ENCODE measurements at regions not wholly inside any gene's neighbourhood (a gene's known extent, or its start where the extent isn't known, plus 50 kb on each side); places are given as distances from the start of the nearest gene placed in this dataset.
A peak's percentile ranks its signal among the peaks of the same experiment; 100 is the strongest.

GRCh38 chr18:6465281-6465680 lies 50.6 kb upstream of the L3MBTL4 start:
- Histone ChIP-seq H3K4me1 (ENCODE audit: control insufficient read depth in 2 of 2, insufficient read depth in 2 of 2, low read length in 2 of 2) (no peaks in the 10 kb centered on the region), H3K27ac (ENCODE audit: low read depth in 1 of 2, low read length in 1 of 2) (no peak overlapping the region), H3K36me3 (ENCODE audit: control insufficient read depth in 2 of 2, insufficient read depth in 2 of 2, low read length in 1 of 2) (no peaks in the 10 kb centered on the region), H3K4me3 (ENCODE audit: low read length in 2 of 2) (no peak overlapping the region), H3K9me3 (ENCODE audit: control insufficient read depth in 2 of 2, insufficient read depth in 1 of 2, low read length in 1 of 2) (no peaks in the 10 kb centered on the region), H3K27me3 (ENCODE audit: control insufficient read depth in 2 of 2, insufficient read depth in 1 of 2, low read length in 1 of 2) (no peaks in the 10 kb centered on the region)
- 84% methylated on average over 1 of the region's 1 CpG for WGBS
- DNase-seq (ENCODE audit: low read depth in 6 of 9, low spot score in 9 of 9): no peak

GRCh38 chr18:6476190-6476589 lies 61.5 kb upstream of the L3MBTL4 start:
- 98% methylated on average over 1 of the region's 1 CpG for WGBS
- no peak overlapping the region for H3K4me3 ChIP-seq (ENCODE audit: low read length in 2 of 2)
- H3K4me1 ChIP-seq (ENCODE audit: control insufficient read depth in 2 of 2, insufficient read depth in 2 of 2, low read length in 2 of 2): no peaks in the 10 kb centered on the region
- no peak overlapping the region for H3K27ac ChIP-seq (ENCODE audit: low read depth in 1 of 2, low read length in 1 of 2)
- no peaks in the 10 kb centered on the region for H3K36me3 ChIP-seq (ENCODE audit: control insufficient read depth in 2 of 2, insufficient read depth in 2 of 2, low read length in 1 of 2)
- H3K27me3 ChIP-seq (ENCODE audit: control insufficient read depth in 2 of 2, insufficient read depth in 1 of 2, low read length in 1 of 2): no peaks in the 10 kb centered on the region
- no peak for DNase-seq (ENCODE audit: low read depth in 6 of 9, low spot score in 9 of 9)
- no peaks in the 10 kb centered on the region for H3K9me3 ChIP-seq (ENCODE audit: control insufficient read depth in 2 of 2, insufficient read depth in 1 of 2, low read length in 1 of 2)

- WGBS: 97% methylated on average over 2 of the region's 2 CpGs
- H3K27ac ChIP-seq (ENCODE audit: low read depth in 1 of 2, low read length in 1 of 2): no peak overlapping the region
- H3K4me1 ChIP-seq (ENCODE audit: control insufficient read depth in 2 of 2, insufficient read depth in 2 of 2, low read length in 2 of 2): no peaks in the 10 kb centered on the region
- DNase-seq (ENCODE audit: low read depth in 6 of 9, low spot score in 9 of 9): no peak
- H3K27me3 ChIP-seq (ENCODE audit: control insufficient read depth in 2 of 2, insufficient read depth in 1 of 2, low read length in 1 of 2): no peaks in the 10 kb centered on the region
- H3K4me3 ChIP-seq (ENCODE audit: low read length in 2 of 2): no peak overlapping the region
- H3K36me3 ChIP-seq (ENCODE audit: control insufficient read depth in 2 of 2, insufficient read depth in 2 of 2, low read length in 1 of 2): no peaks in the 10 kb centered on the region
- H3K9me3 ChIP-seq (ENCODE audit: control insufficient read depth in 2 of 2, insufficient read depth in 1 of 2, low read length in 1 of 2): no peaks in the 10 kb centered on the region
Observed at GRCh38 chr18:6476880-6477279, 62.2 kb upstream of the L3MBTL4 start.

- DNase-seq (ENCODE audit: low read depth in 6 of 9, low spot score in 9 of 9): no peak
- WGBS: 91% methylated on average over 6 of the region's 6 CpGs
- no peaks in the 10 kb centered on the region for H3K27me3 ChIP-seq (ENCODE audit: control insufficient read depth in 2 of 2, insufficient read depth in 1 of 2, low read length in 1 of 2)
- H3K4me3 ChIP-seq (ENCODE audit: low read length in 2 of 2): no peak overlapping the region
- no peaks in the 10 kb centered on the region for H3K9me3 ChIP-seq (ENCODE audit: control insufficient read depth in 2 of 2, insufficient read depth in 1 of 2, low read length in 1 of 2)
- no peaks in the 10 kb centered on the region for H3K36me3 ChIP-seq (ENCODE audit: control insufficient read depth in 2 of 2, insufficient read depth in 2 of 2, low read length in 1 of 2)
- H3K4me1 ChIP-seq (ENCODE audit: control insufficient read depth in 2 of 2, insufficient read depth in 2 of 2, low read length in 2 of 2): no peaks in the 10 kb centered on the region
- H3K27ac ChIP-seq (ENCODE audit: low read depth in 1 of 2, low read length in 1 of 2): no peak overlapping the region
Observed at GRCh38 chr18:6478121-6478520, 63.4 kb upstream of the L3MBTL4 start.

- no peak for DNase-seq (ENCODE audit: low read depth in 6 of 9, low spot score in 9 of 9)
- Histone ChIP-seq H3K36me3 (ENCODE audit: control insufficient read depth in 2 of 2, insufficient read depth in 2 of 2, low read length in 1 of 2) (no peaks in the 10 kb centered on the region), H3K27ac (ENCODE audit: low read depth in 1 of 2, low read length in 1 of 2) (no peak overlapping the region), H3K27me3 (ENCODE audit: control insufficient read depth in 2 of 2, insufficient read depth in 1 of 2, low read length in 1 of 2) (no peaks in the 10 kb centered on the region), H3K4me3 (ENCODE audit: low read length in 2 of 2) (no peak overlapping the region), H3K4me1 (ENCODE audit: control insufficient read depth in 2 of 2, insufficient read depth in 2 of 2, low read length in 2 of 2) (no peaks in the 10 kb centered on the region), H3K9me3 (ENCODE audit: control insufficient read depth in 2 of 2, insufficient read depth in 1 of 2, low read length in 1 of 2) (no peaks in the 10 kb centered on the region)
- WGBS: 97% methylated on average over 4 of the region's 4 CpGs
Observed at GRCh38 chr18:6479699-6480098, 65.0 kb upstream of the L3MBTL4 start.

- Histone ChIP-seq H3K4me1 (ENCODE audit: control insufficient read depth in 2 of 2, insufficient read depth in 2 of 2, low read length in 2 of 2) (no peaks in the 10 kb centered on the region), H3K9me3 (ENCODE audit: control insufficient read depth in 2 of 2, insufficient read depth in 1 of 2, low read length in 1 of 2) (no peaks in the 10 kb centered on the region), H3K27me3 (ENCODE audit: control insufficient read depth in 2 of 2, insufficient read depth in 1 of 2, low read length in 1 of 2) (no peaks in the 10 kb centered on the region), H3K4me3 (ENCODE audit: low read length in 2 of 2) (no peak overlapping the region), H3K27ac (ENCODE audit: low read depth in 1 of 2, low read length in 1 of 2) (peak overlapping the region in 1 of 2 donors; percentile 55), H3K36me3 (ENCODE audit: control insufficient read depth in 2 of 2, insufficient read depth in 2 of 2, low read length in 1 of 2) (no peaks in the 10 kb centered on the region)
- WGBS: 24% methylated on average over 15 of the region's 15 CpGs
- peak in 3 of 9 donors; percentile 2 to 18 (median 7) for DNase-seq (ENCODE audit: low read depth in 6 of 9, low spot score in 9 of 9)
Observed at GRCh38 chr18:6482198-6482977, 67.7 kb upstream of the L3MBTL4 start.

- no peak overlapping the region for H3K27ac ChIP-seq (ENCODE audit: low read depth in 1 of 2, low read length in 1 of 2)
- H3K4me1 ChIP-seq (ENCODE audit: control insufficient read depth in 2 of 2, insufficient read depth in 2 of 2, low read length in 2 of 2): no peaks in the 10 kb centered on the region
- H3K27me3 ChIP-seq (ENCODE audit: control insufficient read depth in 2 of 2, insufficient read depth in 1 of 2, low read length in 1 of 2): no peaks in the 10 kb centered on the region
- no peak for DNase-seq (ENCODE audit: low read depth in 6 of 9, low spot score in 9 of 9)
- H3K36me3 ChIP-seq (ENCODE audit: control insufficient read depth in 2 of 2, insufficient read depth in 2 of 2, low read length in 1 of 2): no peaks in the 10 kb centered on the region
- no peak overlapping the region for H3K4me3 ChIP-seq (ENCODE audit: low read length in 2 of 2)
- WGBS: 81% methylated on average over 2 of the region's 2 CpGs
- H3K9me3 ChIP-seq (ENCODE audit: control insufficient read depth in 2 of 2, insufficient read depth in 1 of 2, low read length in 1 of 2): no peaks in the 10 kb centered on the region
Observed at GRCh38 chr18:6484659-6485058, 69.9 kb upstream of the L3MBTL4 start.

- Histone ChIP-seq H3K27ac (ENCODE audit: low read depth in 1 of 2, low read length in 1 of 2) (no peak overlapping the region), H3K36me3 (ENCODE audit: control insufficient read depth in 2 of 2, insufficient read depth in 2 of 2, low read length in 1 of 2) (no peaks in the 10 kb centered on the region), H3K4me1 (ENCODE audit: control insufficient read depth in 2 of 2, insufficient read depth in 2 of 2, low read length in 2 of 2) (no peaks in the 10 kb centered on the region), H3K27me3 (ENCODE audit: control insufficient read depth in 2 of 2, insufficient read depth in 1 of 2, low read length in 1 of 2) (no peaks in the 10 kb centered on the region), H3K9me3 (ENCODE audit: control insufficient read depth in 2 of 2, insufficient read depth in 1 of 2, low read length in 1 of 2) (no peaks in the 10 kb centered on the region), H3K4me3 (ENCODE audit: low read length in 2 of 2) (no peak overlapping the region)
- DNase-seq (ENCODE audit: low read depth in 6 of 9, low spot score in 9 of 9): no peak
- WGBS: 66% methylated on average over 3 of the region's 3 CpGs
Observed at GRCh38 chr18:6486313-6486712, 71.6 kb upstream of the L3MBTL4 start.

- H3K36me3 ChIP-seq (ENCODE audit: control insufficient read depth in 2 of 2, insufficient read depth in 2 of 2, low read length in 1 of 2): no peaks in the 10 kb centered on the region
- H3K27me3 ChIP-seq (ENCODE audit: control insufficient read depth in 2 of 2, insufficient read depth in 1 of 2, low read length in 1 of 2): no peaks in the 10 kb centered on the region
- no peak overlapping the region for H3K27ac ChIP-seq (ENCODE audit: low read depth in 1 of 2, low read length in 1 of 2)
- 91% methylated on average over 5 of the region's 5 CpGs for WGBS
- no peak for DNase-seq (ENCODE audit: low read depth in 6 of 9, low spot score in 9 of 9)
- no peaks in the 10 kb centered on the region for H3K4me1 ChIP-seq (ENCODE audit: control insufficient read depth in 2 of 2, insufficient read depth in 2 of 2, low read length in 2 of 2)
- no peaks in the 10 kb centered on the region for H3K9me3 ChIP-seq (ENCODE audit: control insufficient read depth in 2 of 2, insufficient read depth in 1 of 2, low read length in 1 of 2)
- H3K4me3 ChIP-seq (ENCODE audit: low read length in 2 of 2): no peak overlapping the region
Observed at GRCh38 chr18:6486764-6487426, 72.2 kb upstream of the L3MBTL4 start.

Measured in thymus (tissue), 11 donors.